Endothelial cell of umbilical vein (primary cell): ENCODE measurements at regions not wholly inside any gene's neighbourhood (a gene's known extent, or its start where the extent isn't known, plus 50 kb on each side); places are given as distances from the start of the nearest gene placed in this dataset.

Experiments
- BruUV-seq: library from RNA; stranded (reverse); fragments of 400-500 nt; replicated peaks from 2 replicates; lab custom pipeline; 2021; lab: Mats Ljungman, UMichigan
- CTCF ChIA-PET: fragments of 300-600, 350-600 bp; sonication (Branson Sonifier 250); formaldehyde crosslinking; loops from one replicate; lab custom pipeline; 2021; ENCODE audit warnings: antibody characterized with exemption, inconsistent platforms; lab: Charles Lee
- POLR2A ChIA-PET: fragments of 300-600, 350-600 bp; sonication (Branson Sonifier 250); formaldehyde crosslinking; loops from one replicate; lab custom pipeline; 2021; ENCODE audit warnings: antibody characterized with exemption, inconsistent platforms; lab: Charles Lee
- DNase-seq: peaks from one replicate; pipeline ENCODE4 v3.0.0-alpha.2; 2011; ENCODE audit warnings: low read depth, low spot score
- FAIRE-seq: peaks from 2 replicates; lab custom pipeline; 2011; peaks lifted over from hg19 to GRCh38; lab: Jason Lieb, UNC
- H2AFZ ChIP-seq: 2 replicates; pipeline ENCODE4 v1.6.0; 2012; ENCODE audit warnings: low read depth, low read length, control low read depth, inconsistent platforms
- H3K27ac ChIP-seq: 2 replicates; pipeline ENCODE4 v1.5.1; 2011; ENCODE audit warnings: low read depth, mild to moderate bottlenecking, control low read depth, low read length, moderate library complexity; ENCODE audit not compliant: insufficient read depth
- H3K27me3 ChIP-seq, 2 experiments: 2 replicates each; pipeline versions ENCODE4 v1.6.0 to v1.6.1; 2011; ENCODE audit warnings: low read length in 2 of 2, mixed read lengths in 1 of 2; ENCODE audit not compliant: control insufficient read depth in 2 of 2, insufficient read depth in 2 of 2
- H3K36me3 ChIP-seq, 2 experiments: 2 replicates in 1 of 2; 3 replicates in 1 of 2; pipeline ENCODE4 v1.5.1; 2011; ENCODE audit warnings: low read length in 2 of 2, mild to moderate bottlenecking in 1 of 2, moderate library complexity in 1 of 2; ENCODE audit not compliant: control insufficient read depth in 2 of 2, insufficient read depth in 2 of 2; ENCODE audit errors: extremely low read depth in 1 of 2
- H3K4me1 ChIP-seq: 3 replicates; pipeline ENCODE4 v1.5.1; 2011; ENCODE audit warnings: mild to moderate bottlenecking, low read length; ENCODE audit not compliant: control insufficient read depth, insufficient read depth; ENCODE audit errors: extremely low read depth
- H3K4me2 ChIP-seq: 2 replicates; pipeline ENCODE4 v1.6.1; 2011; ENCODE audit warnings: low read length, control low read depth, mixed read lengths; ENCODE audit not compliant: insufficient read depth
- H3K4me3 ChIP-seq, 3 experiments: fragments of 200-600 bp in 1 of 3; sonication (generic), shearing (Covaris generic) in 1 of 3; replicated peaks in 1 of 3; 2 replicates each; pipeline ENCODE4 v1.5.1; 2011 to 2016; ENCODE audit warnings: control low read depth in 3 of 3, low read length in 3 of 3, mild to moderate bottlenecking in 2 of 3, inconsistent platforms in 1 of 3, low read depth in 1 of 3, moderate library complexity in 1 of 3; ENCODE audit not compliant: insufficient read depth in 1 of 3
- H3K79me2 ChIP-seq: 2 replicates; pipeline ENCODE4 v1.6.0; 2012; ENCODE audit warnings: low read length, inconsistent platforms; ENCODE audit not compliant: control insufficient read depth, insufficient read depth
- H3K9ac ChIP-seq: replicated peaks from 2 replicates; pipeline ENCODE3; 2011; ENCODE audit warnings: low read length, control low read depth; ENCODE audit not compliant: insufficient read depth; ENCODE audit errors: extremely low read depth
- H3K9me1 ChIP-seq: replicated peaks from 3 replicates; pipeline ENCODE4 v1.6.0; 2011; ENCODE audit warnings: mild to moderate bottlenecking, low read length; ENCODE audit not compliant: control insufficient read depth, insufficient read depth; ENCODE audit errors: extremely low read depth
- H3K9me3 ChIP-seq: replicated peaks from 2 replicates; pipeline ENCODE4 v1.5.1; 2012; ENCODE audit warnings: low read length, inconsistent platforms; ENCODE audit not compliant: control insufficient read depth, insufficient read depth
- H4K20me1 ChIP-seq: replicated peaks from 2 replicates; pipeline ENCODE3; 2011; ENCODE audit warnings: mild to moderate bottlenecking, low read length; ENCODE audit not compliant: control insufficient read depth, insufficient read depth; ENCODE audit errors: extremely low read depth
- CTCF ChIP-seq, 2 donors: IDR thresholded peaks; 1 replicate in 1 of 2; 2 replicates in 1 of 2; pipeline ENCODE4 v1.5.1; 2011; ENCODE audit warnings: low read length in 2 of 2, mild to moderate bottlenecking in 2 of 2, moderate library complexity in 2 of 2, control low read depth in 1 of 2, inconsistent platforms in 1 of 2, low read depth in 1 of 2; ENCODE audit not compliant: insufficient read depth in 1 of 2; ENCODE audit errors: extremely low read depth in 1 of 2
- EZH2 ChIP-seq: IDR thresholded peaks from 2 replicates; pipeline ENCODE4 v1.6.1; 2012; ENCODE audit warnings: borderline replicate concordance, low read depth, mild to moderate bottlenecking, moderate library complexity, low read length, inconsistent platforms; ENCODE audit not compliant: severe bottlenecking
- FOS ChIP-seq: IDR thresholded peaks from 2 replicates; pipeline ENCODE4 v1.6.1; 2011; ENCODE audit warnings: mild to moderate bottlenecking, low read length, moderate library complexity, borderline replicate concordance; ENCODE audit not compliant: insufficient read depth
- GATA2 ChIP-seq: IDR thresholded peaks from 2 replicates; pipeline ENCODE4 v1.7.0; 2011; ENCODE audit warnings: low read depth, mild to moderate bottlenecking, moderate library complexity, mixed read lengths, low read length; ENCODE audit not compliant: insufficient read length, insufficient read depth
- JUN ChIP-seq: IDR thresholded peaks from 2 replicates; pipeline ENCODE4 v1.6.1; 2011; ENCODE audit warnings: borderline replicate concordance, low read depth; ENCODE audit not compliant: insufficient read length, insufficient read depth
- MAX ChIP-seq: IDR thresholded peaks from 2 replicates; pipeline ENCODE4 v1.6.1; 2011; ENCODE audit not compliant: insufficient read depth, insufficient read length
- MYC ChIP-seq: IDR thresholded peaks from one replicate; pipeline ENCODE4 v1.6.1; 2011; ENCODE audit warnings: mild to moderate bottlenecking, low read depth, low read length
- POLR2A ChIP-seq: IDR thresholded peaks from 2 replicates; pipeline ENCODE4 v1.6.1; 2012; ENCODE audit warnings: low read depth, mild to moderate bottlenecking, control low read depth, low read length
- POLR2AphosphoS5 ChIP-seq: IDR thresholded peaks from 2 replicates; pipeline ENCODE4 v1.6.1; 2012; ENCODE audit warnings: low read depth, mild to moderate bottlenecking, control low read depth, low read length, moderate library complexity; ENCODE audit not compliant: insufficient read depth
- dilution Hi-C: fragments of 300-500 bp; cut with MboI; formaldehyde crosslinking; loops from one replicate; pipeline ENCODE4 v1.15.0; 2019; ENCODE audit warnings: low sequenced_read_pairs; ENCODE audit not compliant: extremely low pct_ligation_motif_present
- intact Hi-C: fragments of 100-400 bp; cut with micrococcal nuclease; formaldehyde crosslinking; loops from one replicate; pipeline ENCODE4 v1.10.0; 2022

- BruUV-seq = no TSS peak
- Histone ChIP-seq H3K27me3 (no peaks in the 10 kb centered on the region), H2AFZ (no peak overlapping the region), H3K4me1 (no peaks in the 10 kb centered on the region), H3K9me1 (no peaks in the 10 kb centered on the region), H3K9me3 (no peaks in the 10 kb centered on the region), H3K9ac (no peak overlapping the region), H3K79me2 (no peaks in the 10 kb centered on the region), H3K4me3 (no peak overlapping the region), H3K36me3 (no peaks in the 10 kb centered on the region), H4K20me1 (no peaks in the 10 kb centered on the region), H3K4me2 (no peak overlapping the region), H3K27ac (no peak overlapping the region)
- ChIA-PET CTCF (no interaction called here), POLR2A (no interaction called here)
- FAIRE-seq (no peak), DNase-seq (no peak)
- TF ChIP-seq EZH2 (no peak), POLR2AphosphoS5 (no peak), FOS (no peak), JUN (no peak), GATA2 (no peak), CTCF (IDR thresholded peaks at IDR 0.05; ENCODE audit: extremely low read depth in 1 of 2, insufficient read depth in 1 of 2, low read depth in 1 of 2, low read length in 2 of 2) (no peak), MAX (no peak), MYC (no peak), POLR2A (no peak)
- intact Hi-C loops = no loop called here
- dilution Hi-C loops = no loop called here
Measured at GRCh38 chr13:48885027-48885395, 90.7 kb upstream of the FNDC3A start.
